Peyer's patch (tissue), 2 donors: ENCODE measurements at regions not wholly inside any gene's neighbourhood (a gene's known extent, or its start where the extent isn't known, plus 50 kb on each side); places are given as distances from the start of the nearest gene placed in this dataset.

ENCODE experiments used
- small RNA-seq, 2 donors: library from RNA; depleted of rRNA; stranded (forward); fragments of <200 nt; gene quantifications; one replicate each; pipeline ENCODE3, GENCODE V24; 2016

Small RNAs in the stretch of these regions (small RNA-seq; reads per million reads assigned to genes)
- gene AC024288.1 (0 reads per million in 2 donors), gene RNA5SP456 (0 reads per million in 2 donors)
